Sigmoid colon (tissue), 6 donors: ENCODE measurements at regions not wholly inside any gene's neighbourhood (a gene's known extent, or its start where the extent isn't known, plus 50 kb on each side); places are given as distances from the start of the nearest gene placed in this dataset.

ENCODE experiments used
- DNase-seq: peaks from one replicate; pipeline ENCODE4 v3.0.0-alpha.2; 2019
- H3K27ac ChIP-seq, 4 donors: fragments of 200-600 bp; sonication (generic); one replicate each; pipeline ENCODE4 v1.5.1; 2016 to 2019; ENCODE audit warnings: mild to moderate bottlenecking in 1 of 4
- H3K27me3 ChIP-seq, 3 donors: fragments of 200-600 bp; sonication (generic); one replicate each; pipeline ENCODE4 v1.5.1; 2019; ENCODE audit warnings: mild to moderate bottlenecking in 1 of 3
- H3K36me3 ChIP-seq, 4 donors: fragments of 200-600 bp; sonication (generic); one replicate each; pipeline ENCODE4 v1.5.1; 2016 to 2019
- H3K4me1 ChIP-seq, 4 donors: fragments of 200-600 bp; sonication (generic); one replicate each; pipeline ENCODE4 v1.5.1; 2017 to 2019
- H3K4me3 ChIP-seq, 4 donors: fragments of 200-600 bp; sonication (generic); one replicate each; pipeline ENCODE4 v1.5.1; 2017 to 2019; ENCODE audit warnings: mild to moderate bottlenecking in 2 of 4, moderate library complexity in 1 of 4
- H3K9me3 ChIP-seq, 4 donors: fragments of 200-600 bp in 3 of 4; sonication (generic) in 3 of 4; one replicate each; pipeline versions ENCODE4 v1.5.1 to v1.6.1; 2013 to 2019
- CTCF ChIP-seq, 4 experiments: fragments of 450-650 bp in 3 of 4; fragments of 200-600 bp in 1 of 4; IDR thresholded peaks; one replicate each; pipeline ENCODE4 v1.5.1; 2016 to 2019; ENCODE audit warnings: antibody characterized with exemption in 4 of 4, mild to moderate bottlenecking in 3 of 4, moderate library complexity in 2 of 4
- EP300 ChIP-seq, 4 donors: sonication (generic); formaldehyde crosslinking; IDR thresholded peaks; one replicate each; pipeline ENCODE4 v1.6.1; 2017; ENCODE audit warnings: antibody characterized with exemption in 4 of 4
- POLR2A ChIP-seq, 2 donors: fragments of 450-650 bp; IDR thresholded peaks; one replicate each; pipeline ENCODE4 v1.6.1; 2016; ENCODE audit warnings: antibody characterized with exemption in 2 of 2, mild to moderate bottlenecking in 2 of 2, moderate library complexity in 2 of 2
- POLR2AphosphoS5 ChIP-seq, 4 donors: sonication (generic); formaldehyde crosslinking; IDR thresholded peaks; one replicate each; pipeline ENCODE4 v1.6.1; 2017; ENCODE audit warnings: antibody characterized with exemption in 4 of 4
- WGBS, 2 donors: extraction: QIAGEN DNeasy Blood & Tissue Kit; methylation state at CpG; one replicate each; pipeline ENCODE4 v1.1.7; 2013; 5-methylcytosine and 5-hydroxymethylcytosine counted together
- intact Hi-C: fragments of 100-400 bp; cut with DNase I; formaldehyde crosslinking; loops from one replicate; pipeline ENCODE4 v1.15.1; 2023
- donor health status: healthy with polysubstance abuse.
- donor health status: healthy.

GRCh38 chr1:219081943-219082925 is 91.4 kb upstream of the LYPLAL1 start:
- intact Hi-C loops, result no loop called here
- Histone ChIP-seq H3K9me3 (no peaks in the 10 kb centered on the region), H3K4me1 (no peaks in the 10 kb centered on the region), H3K36me3 (no peaks in the 10 kb centered on the region), H3K27ac (no peak overlapping the region), H3K4me3 (no peak overlapping the region), H3K27me3 (no peaks in the 10 kb centered on the region)
- no peak for TF ChIP-seq POLR2AphosphoS5 (IDR thresholded peaks at IDR 0.05)
- no peak for TF ChIP-seq CTCF (IDR thresholded peaks at IDR 0.05)
- DNase-seq, result no peak
- 75 to 86% methylated on average over 7 of the region's 7 CpGs for WGBS, 2 donors

- no peak for TF ChIP-seq CTCF (IDR thresholded peaks at IDR 0.05)
- TF ChIP-seq POLR2AphosphoS5 (IDR thresholded peaks at IDR 0.05), result no peak
- TF ChIP-seq POLR2A (IDR thresholded peaks at IDR 0.05), result no peak
- no peak for TF ChIP-seq EP300 (IDR thresholded peaks at IDR 0.05)
- H3K9me3 ChIP-seq, result no peaks in the 10 kb centered on the region
- intact Hi-C loops, result no loop called here
- no peak overlapping the region for H3K4me3 ChIP-seq
- no peaks in the 10 kb centered on the region for H3K36me3 ChIP-seq
- 89 to 90% methylated on average over 1 of the region's 1 CpG for WGBS, 2 donors
- no peak overlapping the region for H3K27ac ChIP-seq
- no peaks in the 10 kb centered on the region for H3K27me3 ChIP-seq
- no peaks in the 10 kb centered on the region for H3K4me1 ChIP-seq
- no peak for DNase-seq
Measured at GRCh38 chr1:219083631-219084030, 90.0 kb upstream of the LYPLAL1 start.

GRCh38 chr1:219085082-219085481 is 88.6 kb upstream of the LYPLAL1 start:
- Histone ChIP-seq H3K36me3 (no peaks in the 10 kb centered on the region), H3K9me3 (no peaks in the 10 kb centered on the region), H3K27me3 (no peaks in the 10 kb centered on the region), H3K4me1 (no peaks in the 10 kb centered on the region), H3K27ac (no peak overlapping the region), H3K4me3 (no peak overlapping the region)
- intact Hi-C loops, result no loop called here
- DNase-seq, result no peak
- TF ChIP-seq EP300 (IDR thresholded peaks at IDR 0.05) (no peak), POLR2AphosphoS5 (IDR thresholded peaks at IDR 0.05) (no peak), CTCF (IDR thresholded peaks at IDR 0.05) (no peak), POLR2A (IDR thresholded peaks at IDR 0.05) (no peak)
- 88 to 94% methylated on average over 3 of the region's 3 CpGs for WGBS, 2 donors

GRCh38 chr1:219085988-219086387 is 87.7 kb upstream of the LYPLAL1 start:
- Histone ChIP-seq H3K27me3 (no peaks in the 10 kb centered on the region), H3K4me1 (no peaks in the 10 kb centered on the region), H3K9me3 (no peaks in the 10 kb centered on the region), H3K27ac (no peak overlapping the region), H3K4me3 (no peak overlapping the region), H3K36me3 (no peaks in the 10 kb centered on the region)
- no peak for TF ChIP-seq EP300 (IDR thresholded peaks at IDR 0.05)
- DNase-seq, result no peak
- 80 to 88% methylated on average over 1 of the region's 1 CpG for WGBS, 2 donors
- intact Hi-C loops, result no loop called here

- no peak for DNase-seq
- Histone ChIP-seq H3K4me3 (no peak overlapping the region), H3K36me3 (no peaks in the 10 kb centered on the region), H3K9me3 (no peaks in the 10 kb centered on the region), H3K27ac (no peak overlapping the region), H3K4me1 (no peaks in the 10 kb centered on the region), H3K27me3 (no peaks in the 10 kb centered on the region)
- 32 to 77% methylated on average over 1 of the region's 1 CpG for WGBS, 2 donors
- TF ChIP-seq POLR2AphosphoS5 (IDR thresholded peaks at IDR 0.05) (no peak), POLR2A (IDR thresholded peaks at IDR 0.05) (no peak), CTCF (IDR thresholded peaks at IDR 0.05) (no peak), EP300 (IDR thresholded peaks at IDR 0.05) (no peak)
- intact Hi-C loops, result no loop called here
Measured at GRCh38 chr1:219086956-219087469, 86.7 kb upstream of the LYPLAL1 start.
